GM21723 (cell line): ENCODE measurements at regions not wholly inside any gene's neighbourhood (a gene's known extent, or its start where the extent isn't known, plus 50 kb on each side); places are given as distances from the start of the nearest gene placed in this dataset.
"Not testable (repeated sequence)": the region's sequence is repeated elsewhere in the genome, so short reads cannot be mapped to it uniquely, and the experiment has no call there.

Source experiments
- ATAC-seq: cut with Tn5 transposase; IDR thresholded peaks from one replicate; pipeline ENCODE4 v1.9.1; 2021; ENCODE audit warnings: mild to moderate bottlenecking, moderate library complexity; ENCODE audit not compliant: unreplicated experiment

GRCh38 chr3:153640689-153641665 is 479.0 kb downstream of the RAP2B start:
- no peak for ATAC-seq

GRCh38 chr3:153642576-153642975 is 478.6 kb upstream of the ARHGEF26 start:
- ATAC-seq, result not testable (repeated sequence)

GRCh38 chr3:153643471-153643870 is 477.7 kb upstream of the ARHGEF26 start:
- not testable (repeated sequence) for ATAC-seq

GRCh38 chr3:153649286-153649839 is 471.8 kb upstream of the ARHGEF26 start:
- no peak for ATAC-seq

GRCh38 chr3:153652076-153652475 is 469.1 kb upstream of the ARHGEF26 start:
- no peak for ATAC-seq

GRCh38 chr3:153657046-153657445 is 464.1 kb upstream of the ARHGEF26 start:
- ATAC-seq, result no peak

- no peak for ATAC-seq
Measured at GRCh38 chr3:153657461-153657860, 463.7 kb upstream of the ARHGEF26 start.

- no peak for ATAC-seq
Measured at GRCh38 chr3:153658136-153658535, 463.1 kb upstream of the ARHGEF26 start.

GRCh38 chr3:153666991-153667740 is 454.0 kb upstream of the ARHGEF26 start:
- no peak for ATAC-seq

- ATAC-seq, result no peak
Measured at GRCh38 chr3:153669527-153669926, 451.7 kb upstream of the ARHGEF26 start.

GRCh38 chr3:153670577-153670976 is 450.6 kb upstream of the ARHGEF26 start:
- no peak for ATAC-seq

- ATAC-seq, result no peak
Measured at GRCh38 chr3:153673853-153674252, 447.3 kb upstream of the ARHGEF26 start.

- no peak for ATAC-seq
Measured at GRCh38 chr3:153679714-153680113, 441.5 kb upstream of the ARHGEF26 start.

GRCh38 chr3:153680526-153680925 is 440.7 kb upstream of the ARHGEF26 start:
- no peak for ATAC-seq

- no peak for ATAC-seq
Measured at GRCh38 chr3:153681057-153681456, 440.1 kb upstream of the ARHGEF26 start.

- ATAC-seq, result no peak
Measured at GRCh38 chr3:153688301-153689120, 432.7 kb upstream of the ARHGEF26 start.

GRCh38 chr3:153693207-153693606 is 428.0 kb upstream of the ARHGEF26 start:
- ATAC-seq, result no peak

GRCh38 chr3:153702106-153702505 is 419.1 kb upstream of the ARHGEF26 start:
- no peak for ATAC-seq

GRCh38 chr3:153704115-153704514 is 417.1 kb upstream of the ARHGEF26 start:
- no peak for ATAC-seq

GRCh38 chr3:153706706-153707105 is 414.5 kb upstream of the ARHGEF26 start:
- ATAC-seq, result no peak

GRCh38 chr3:153714016-153714415 is 407.2 kb upstream of the ARHGEF26 start:
- no peak for ATAC-seq
